H1 (cell line): ENCODE measurements at regions not wholly inside any gene's neighbourhood (a gene's known extent, or its start where the extent isn't known, plus 50 kb on each side); places are given as distances from the start of the nearest gene placed in this dataset.

Experiments
- CTCF ChIA-PET: fragments of 300-600 bp; sonication (Branson Sonifier 250); formaldehyde crosslinking; loops from one replicate; lab custom pipeline; 2021; ENCODE audit not compliant: partially characterized antibody; lab: Charles Lee
- POLR2A ChIA-PET: fragments of 300-600 bp; sonication (Branson Sonifier 250); formaldehyde crosslinking; loops from one replicate; lab custom pipeline; 2021; ENCODE audit warnings: inconsistent platforms; ENCODE audit not compliant: partially characterized antibody; lab: Charles Lee
- DNase-seq, 2 experiments: peaks; one replicate each; pipeline versions ENCODE4 v3.0.0 to v3.0.0-alpha.2; 2010 to 2022; ENCODE audit warnings: low spot score in 2 of 2, low read depth in 1 of 2, mixed read lengths in 1 of 2
- FAIRE-seq: peaks from 2 replicates; lab custom pipeline; 2011; peaks lifted over from hg19 to GRCh38; lab: Jason Lieb, UNC
- H2AFZ ChIP-seq: 2 replicates; pipeline ENCODE4 v1.8.1; 2012; ENCODE audit warnings: low read length, inconsistent platforms
- H2AK5ac ChIP-seq: 2 replicates; pipeline ENCODE4 v1.6.1; 2013; ENCODE audit warnings: low read depth, low read length
- H2BK120ac ChIP-seq: replicated peaks from 2 replicates; pipeline ENCODE3; 2013; ENCODE audit warnings: low read depth, low read length, inconsistent platforms
- H2BK12ac ChIP-seq: 2 replicates; pipeline ENCODE4 v1.6.1; 2013; ENCODE audit warnings: low read depth, low read length
- H2BK15ac ChIP-seq: 2 replicates; pipeline ENCODE4 v1.6.1; 2013; ENCODE audit warnings: low read length
- H2BK20ac ChIP-seq: 2 replicates; pipeline ENCODE4 v1.6.1; 2013; ENCODE audit warnings: low read length
- H2BK5ac ChIP-seq: 2 replicates; pipeline ENCODE4 v1.6.1; 2013; ENCODE audit warnings: low read depth, low read length
- H3K14ac ChIP-seq: 2 replicates; pipeline ENCODE4 v1.6.1; 2013; ENCODE audit warnings: inconsistent platforms; ENCODE audit not compliant: insufficient read length
- H3K18ac ChIP-seq: 2 replicates; pipeline ENCODE4 v1.6.1; 2013; ENCODE audit warnings: low read length; ENCODE audit errors: extremely low read depth
- H3K23ac ChIP-seq: 2 replicates; pipeline ENCODE4 v1.6.1; 2013; ENCODE audit warnings: inconsistent platforms; ENCODE audit not compliant: insufficient read length
- H3K23me2 ChIP-seq: 2 replicates; pipeline ENCODE4 v1.6.1; 2013; ENCODE audit warnings: low read depth, low read length
- H3K27ac ChIP-seq: 2 replicates; pipeline ENCODE4 v1.6.1; 2011; ENCODE audit warnings: low read depth, low read length, inconsistent platforms
- H3K27me3 ChIP-seq, 4 experiments: replicated peaks in 1 of 4; 1 replicate in 1 of 4; 2 replicates in 3 of 4; pipeline versions ENCODE4 v1.6.1 to v1.8.1; 2011 to 2013; ENCODE audit warnings: low read length in 3 of 4, mild to moderate bottlenecking in 3 of 4, inconsistent platforms in 2 of 4, mixed read lengths in 2 of 4, moderate library complexity in 1 of 4; ENCODE audit not compliant: control insufficient read depth in 3 of 4, insufficient read depth in 3 of 4; ENCODE audit errors: extremely low read depth in 1 of 4
- H3K36me3 ChIP-seq, 4 experiments: 2 replicates each; pipeline versions ENCODE4 v1.6.1 to v1.8.1; 2011 to 2013; ENCODE audit warnings: mild to moderate bottlenecking in 4 of 4, low read length in 3 of 4, moderate library complexity in 2 of 4, control low read depth in 1 of 4, inconsistent platforms in 1 of 4; ENCODE audit not compliant: insufficient read depth in 4 of 4, control insufficient read depth in 2 of 4
- H3K4ac ChIP-seq: replicated peaks from 2 replicates; pipeline ENCODE3; 2013; ENCODE audit warnings: low read length, low read depth, mixed read lengths, inconsistent platforms; ENCODE audit not compliant: insufficient read length
- H3K4me1 ChIP-seq, 4 experiments: replicated peaks in 1 of 4; 1 replicate in 1 of 4; 2 replicates in 3 of 4; pipeline versions ENCODE4 v1.6.1 to v1.8.1; 2011 to 2013; ENCODE audit warnings: low read length in 3 of 4, inconsistent platforms in 2 of 4, mixed read lengths in 1 of 4; ENCODE audit not compliant: insufficient read depth in 4 of 4, control insufficient read depth in 3 of 4
- H3K4me2 ChIP-seq, 2 experiments: 2 replicates each; pipeline versions ENCODE4 v1.6.1 to v1.8.1; 2011 to 2013; ENCODE audit warnings: low read depth in 2 of 2, low read length in 2 of 2, control low read depth in 1 of 2, inconsistent platforms in 1 of 2, mild to moderate bottlenecking in 1 of 2; ENCODE audit not compliant: insufficient read depth in 1 of 2
- H3K4me3 ChIP-seq, 4 experiments: fragments of 200-600, 300-600 bp in 1 of 4; sonication (generic), shearing (Covaris generic), sonication (Bioruptor Twin) in 1 of 4; 2 replicates each; pipeline versions ENCODE4 v1.5.1 to v1.8.1; 2011 to 2016; ENCODE audit warnings: low read length in 4 of 4, low read depth in 3 of 4, control low read depth in 2 of 4, inconsistent platforms in 2 of 4, mild to moderate bottlenecking in 2 of 4, mixed read lengths in 1 of 4, moderate library complexity in 1 of 4; ENCODE audit not compliant: insufficient read depth in 2 of 4; ENCODE audit errors: extremely low read depth in 1 of 4
- H3K56ac ChIP-seq: replicated peaks from 2 replicates; pipeline ENCODE3; 2013; ENCODE audit warnings: low read depth, mild to moderate bottlenecking, mixed read lengths, low read length, inconsistent platforms; ENCODE audit not compliant: insufficient read length
- H3K79me1 ChIP-seq: 2 replicates; pipeline ENCODE4 v1.6.1; 2013; ENCODE audit warnings: low read depth, low read length, control low read depth
- H3K79me2 ChIP-seq, 2 experiments: 2 replicates each; pipeline versions ENCODE4 v1.6.1 to v1.8.1; 2012 to 2013; ENCODE audit warnings: low read length in 2 of 2, mild to moderate bottlenecking in 2 of 2, inconsistent platforms in 1 of 2; ENCODE audit not compliant: insufficient read depth in 2 of 2, control insufficient read depth in 1 of 2
- H3K9ac ChIP-seq, 4 experiments: replicated peaks in 1 of 4; 1 replicate in 1 of 4; 2 replicates in 3 of 4; pipeline versions ENCODE4 v1.6.1 to v1.8.1; 2011 to 2013; ENCODE audit warnings: low read depth in 3 of 4, low read length in 3 of 4, control low read depth in 2 of 4, mild to moderate bottlenecking in 2 of 4, moderate library complexity in 2 of 4, inconsistent platforms in 1 of 4; ENCODE audit errors: extremely low read depth in 1 of 4
- H3K9me3 ChIP-seq, 2 experiments: 2 replicates each; pipeline versions ENCODE4 v1.6.1 to v1.8.1; 2012 to 2013; ENCODE audit warnings: mild to moderate bottlenecking in 2 of 2, moderate library complexity in 2 of 2, control low read depth in 1 of 2, inconsistent platforms in 1 of 2, low read depth in 1 of 2, low read length in 1 of 2, mixed read lengths in 1 of 2; ENCODE audit not compliant: insufficient read depth in 2 of 2
- H4K20me1 ChIP-seq, 2 experiments: replicated peaks in 1 of 2; 2 replicates each; pipeline versions ENCODE3 to v1.8.1; 2011 to 2013; ENCODE audit warnings: inconsistent platforms in 2 of 2, low read length in 2 of 2, mild to moderate bottlenecking in 1 of 2; ENCODE audit not compliant: insufficient read depth in 2 of 2, control insufficient read depth in 1 of 2
- H4K5ac ChIP-seq: 2 replicates; pipeline ENCODE4 v1.6.1; 2013; ENCODE audit warnings: low read length, low read depth, mixed read lengths, inconsistent platforms; ENCODE audit not compliant: insufficient read length
- H4K8ac ChIP-seq: 2 replicates; pipeline ENCODE4 v1.8.0; 2013; ENCODE audit warnings: mild to moderate bottlenecking, moderate library complexity, low read length, inconsistent platforms; ENCODE audit not compliant: insufficient read depth; ENCODE audit errors: extremely low read depth
- H4K91ac ChIP-seq: replicated peaks from 2 replicates; pipeline ENCODE3; 2013; ENCODE audit warnings: low read length, mixed read lengths, inconsistent platforms; ENCODE audit not compliant: insufficient read length
- ASH2L ChIP-seq: fragments of 200-600, 300-600 bp; sonication (generic); IDR thresholded peaks from one replicate; pipeline ENCODE4 v1.7.1; 2017; ENCODE audit warnings: low read length
- BCL11A ChIP-seq, 2 experiments: IDR thresholded peaks; one replicate each; pipeline ENCODE4 v1.6.1; 2011; ENCODE audit warnings: low read depth in 2 of 2, low read length in 2 of 2, mild to moderate bottlenecking in 2 of 2
- CHD2 ChIP-seq: IDR thresholded peaks from 2 replicates; pipeline ENCODE4 v1.6.1; 2012; ENCODE audit warnings: low read length, improper control_type of control experiment
- EZH2 ChIP-seq: fragments of 200-600 bp; sonication (generic); IDR thresholded peaks from 2 replicates; pipeline ENCODE4 v1.7.1; 2012; ENCODE audit warnings: low read depth, mild to moderate bottlenecking, moderate library complexity, low read length, inconsistent platforms; ENCODE audit not compliant: severe bottlenecking
- FOSL1 ChIP-seq: IDR thresholded peaks from 2 replicates; pipeline ENCODE4 v1.6.1; 2011; ENCODE audit warnings: mild to moderate bottlenecking, low read depth, low read length, moderate library complexity; ENCODE audit not compliant: insufficient read depth
- HDAC2 ChIP-seq, 2 experiments: fragments of 300-600 bp in 1 of 2; sonication (generic) in 1 of 2; IDR thresholded peaks; 2 replicates each; pipeline ENCODE4 v1.6.1; 2011 to 2012; ENCODE audit warnings: low read depth in 2 of 2, low read length in 2 of 2, mild to moderate bottlenecking in 2 of 2, moderate library complexity in 2 of 2, borderline replicate concordance in 1 of 2, inconsistent platforms in 1 of 2
- JUN ChIP-seq: IDR thresholded peaks from 2 replicates; pipeline ENCODE4 v1.6.1; 2011; ENCODE audit warnings: low read depth, mild to moderate bottlenecking, improper control_type of control experiment, low read length
- KDM4A ChIP-seq: IDR thresholded peaks from one replicate; pipeline ENCODE4 v1.7.1; 2012; ENCODE audit warnings: low read depth, mild to moderate bottlenecking, moderate library complexity, low read length, inconsistent platforms; ENCODE audit not compliant: severe bottlenecking
- NRF1 ChIP-seq: IDR thresholded peaks from 2 replicates; pipeline ENCODE4 v1.6.1; 2011; ENCODE audit warnings: mild to moderate bottlenecking, low read depth, low read length, improper control_type of control experiment
- RAD21 ChIP-seq, 2 experiments: IDR thresholded peaks in 1 of 2; conservative IDR thresholded peaks in 1 of 2; 2 replicates each; pipeline ENCODE4 v1.6.1; 2011; ENCODE audit warnings: low read depth in 2 of 2, low read length in 2 of 2, improper control_type of control experiment in 1 of 2, inconsistent platforms in 1 of 2, mild to moderate bottlenecking in 1 of 2, moderate library complexity in 1 of 2
- RBBP5 ChIP-seq: IDR thresholded peaks from 2 replicates; pipeline ENCODE4 v1.7.1; 2012; ENCODE audit warnings: low read depth, mild to moderate bottlenecking, inconsistent platforms, low read length, moderate library complexity, borderline replicate concordance
- SIX5 ChIP-seq: IDR thresholded peaks from 2 replicates; pipeline ENCODE4 v1.6.1; 2011; ENCODE audit warnings: mild to moderate bottlenecking, low read depth, low read length
- TF ChIP-seq, protein P1 (sequence below): IDR thresholded peaks from 2 replicates; pipeline ENCODE4 v1.6.1; 2011; ENCODE audit warnings: low read depth, mild to moderate bottlenecking, low read length; ENCODE audit not compliant: insufficient read depth

GRCh38 chr13:63093907-63094469 lies 1678.3 kb upstream of the PCDH20 start:
- no peak overlapping the region for H3K14ac ChIP-seq
- no peak overlapping the region for H4K91ac ChIP-seq
- no peak overlapping the region for H3K4me3 ChIP-seq
- ChIA-PET POLR2A (no interaction called here), CTCF (no interaction called here)
- H3K36me3 ChIP-seq = no peaks in the 10 kb centered on the region
- H3K27me3 ChIP-seq = no peaks in the 10 kb centered on the region
- FAIRE-seq = no peak
- H2BK15ac ChIP-seq = no peak overlapping the region
- no peak overlapping the region for H3K18ac ChIP-seq
- no peak overlapping the region for H3K4ac ChIP-seq
- no peaks in the 10 kb centered on the region for H4K20me1 ChIP-seq
- H2BK120ac ChIP-seq = no peak overlapping the region
- no peaks in the 10 kb centered on the region for H3K79me2 ChIP-seq
- H4K8ac ChIP-seq = no peak overlapping the region
- no peak overlapping the region for H2AFZ ChIP-seq
- H4K5ac ChIP-seq = no peak overlapping the region
- no peaks in the 10 kb centered on the region for H3K9me3 ChIP-seq
- H2BK5ac ChIP-seq = no peak overlapping the region
- DNase-seq = no peak
- H3K4me2 ChIP-seq = no peak overlapping the region
- no peak overlapping the region for H2BK12ac ChIP-seq
- no peak overlapping the region for H3K9ac ChIP-seq
- H3K23me2 ChIP-seq = no peaks in the 10 kb centered on the region; the same call in 1 of the 2 replicates
- no peaks in the 10 kb centered on the region for H3K79me1 ChIP-seq
- H3K27ac ChIP-seq = no peak overlapping the region
- H3K4me1 ChIP-seq = peaks cover 0 to 4% (median under 1%) of the 10 kb centered on the region in 4 experiments; a peak in 2 of 7 replicates
- H2BK20ac ChIP-seq = no peak overlapping the region
- H3K23ac ChIP-seq = no peak overlapping the region
- no peak overlapping the region for H2AK5ac ChIP-seq
- no peak overlapping the region for H3K56ac ChIP-seq
- TF ChIP-seq NRF1 (no peak), BCL11A (IDR thresholded peaks at IDR 0.05; ENCODE audit: low read depth in 2 of 2, low read length in 2 of 2) (no peak), FOSL1 (no peak), JUN (no peak), CHD2 (no peak), RBBP5 (no peak), EZH2 (no peak), KDM4A (no peak), HDAC2 (IDR thresholded peaks at IDR 0.05; ENCODE audit: borderline replicate concordance in 1 of 2, low read depth in 2 of 2, low read length in 2 of 2) (no peak), ASH2L (no peak), SIX5 (no peak), RAD21 (IDR thresholded peaks at IDR 0.05 in 1 of 2, conservative IDR thresholded peaks at IDR 0.05 in 1 of 2; ENCODE audit: low read depth in 2 of 2, low read length in 2 of 2) (no peak)
- TF ChIP-seq, protein P1, sequence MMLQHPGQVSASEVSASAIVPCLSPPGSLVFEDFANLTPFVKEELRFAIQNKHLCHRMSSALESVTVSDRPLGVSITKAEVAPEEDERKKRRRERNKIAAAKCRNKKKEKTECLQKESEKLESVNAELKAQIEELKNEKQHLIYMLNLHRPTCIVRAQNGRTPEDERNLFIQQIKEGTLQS = no peak
